ENCODE measurements at regions not wholly inside any gene's neighbourhood (a gene's known extent, or its start where the extent isn't known, plus 50 kb on each side); places are given as distances from the start of the nearest gene placed in this dataset.

- TF ChIP-seq CTCF (IDR thresholded peaks at IDR 0.05; ENCODE audit: partially characterized antibody, unreplicated experiment): no peak
- no peak for DNase-seq
Observed at GRCh38 chr2:39875182-39875913, 96.3 kb upstream of the THUMPD2 start.

GRCh38 chr2:39874236-39874635, 95.2 kb upstream of the THUMPD2 start:
- H3K27ac Mint-ChIP-seq (ENCODE audit: unreplicated experiment): no peak overlapping the region
- no peak for DNase-seq
- no peaks in the 10 kb centered on the region for H3K36me3 Mint-ChIP-seq (ENCODE audit: unreplicated experiment)
- H3K9me3 Mint-ChIP-seq (ENCODE audit: unreplicated experiment): peaks cover 10% of the 10 kb centered on the region
- H3K4me3 Mint-ChIP-seq (ENCODE audit: unreplicated experiment): no peak overlapping the region
- TF ChIP-seq CTCF (IDR thresholded peaks at IDR 0.05; ENCODE audit: partially characterized antibody, unreplicated experiment): no peak
- peaks cover 12% of the 10 kb centered on the region for H3K4me1 Mint-ChIP-seq (ENCODE audit: low read depth, unreplicated experiment)
- H3K27me3 Mint-ChIP-seq (ENCODE audit: unreplicated experiment): peaks cover 2% of the 10 kb centered on the region

More at GRCh38 chr2:39875182-39875913, 96.3 kb upstream of the THUMPD2 start:
- Mint-ChIP-seq H3K36me3 (ENCODE audit: unreplicated experiment) (no peaks in the 10 kb centered on the region), H3K27ac (ENCODE audit: unreplicated experiment) (no peak overlapping the region), H3K27me3 (ENCODE audit: unreplicated experiment) (peaks cover 2% of the 10 kb centered on the region), H3K9me3 (ENCODE audit: unreplicated experiment) (peaks cover 10% of the 10 kb centered on the region), H3K4me3 (ENCODE audit: unreplicated experiment) (no peak overlapping the region), H3K4me1 (ENCODE audit: low read depth, unreplicated experiment) (peaks cover 12% of the 10 kb centered on the region)

- Mint-ChIP-seq H3K27me3 (ENCODE audit: unreplicated experiment) (peaks cover 5% of the 10 kb centered on the region), H3K9me3 (ENCODE audit: unreplicated experiment) (peaks cover 7% of the 10 kb centered on the region), H3K4me3 (ENCODE audit: unreplicated experiment) (no peak overlapping the region), H3K4me1 (ENCODE audit: low read depth, unreplicated experiment) (peaks cover 12% of the 10 kb centered on the region), H3K36me3 (ENCODE audit: unreplicated experiment) (no peaks in the 10 kb centered on the region), H3K27ac (ENCODE audit: unreplicated experiment) (no peak overlapping the region)
- no peak for DNase-seq
- TF ChIP-seq CTCF (IDR thresholded peaks at IDR 0.05; ENCODE audit: partially characterized antibody, unreplicated experiment): no peak
Observed at GRCh38 chr2:39873586-39873985, 94.5 kb upstream of the THUMPD2 start.

- Mint-ChIP-seq H3K27me3 (ENCODE audit: unreplicated experiment) (peaks cover 5% of the 10 kb centered on the region), H3K27ac (ENCODE audit: unreplicated experiment) (no peak overlapping the region), H3K36me3 (ENCODE audit: unreplicated experiment) (no peaks in the 10 kb centered on the region), H3K4me1 (ENCODE audit: low read depth, unreplicated experiment) (peaks cover 12% of the 10 kb centered on the region), H3K4me3 (ENCODE audit: unreplicated experiment) (no peak overlapping the region), H3K9me3 (ENCODE audit: unreplicated experiment) (peaks cover 6% of the 10 kb centered on the region)
- DNase-seq: no peak
- no peak for TF ChIP-seq CTCF (IDR thresholded peaks at IDR 0.05; ENCODE audit: partially characterized antibody, unreplicated experiment)
Observed at GRCh38 chr2:39872748-39873147, 93.7 kb upstream of the THUMPD2 start.

- Mint-ChIP-seq H3K27ac (ENCODE audit: unreplicated experiment) (peak overlapping the region; percentile 31), H3K36me3 (ENCODE audit: unreplicated experiment) (no peaks in the 10 kb centered on the region), H3K4me1 (ENCODE audit: low read depth, unreplicated experiment) (peaks cover 12% of the 10 kb centered on the region), H3K27me3 (ENCODE audit: unreplicated experiment) (peaks cover 7% of the 10 kb centered on the region), H3K4me3 (ENCODE audit: unreplicated experiment) (no peak overlapping the region), H3K9me3 (ENCODE audit: unreplicated experiment) (peaks cover 5% of the 10 kb centered on the region)
- DNase-seq: peak; percentile 14
- TF ChIP-seq CTCF (IDR thresholded peaks at IDR 0.05; ENCODE audit: partially characterized antibody, unreplicated experiment): no peak
Observed at GRCh38 chr2:39871291-39871761, 92.3 kb upstream of the THUMPD2 start.

Measured in glutamatergic neuron (in vitro differentiated cells).